ENCODE measurements at regions not wholly inside any gene's neighbourhood (a gene's known extent, or its start where the extent isn't known, plus 50 kb on each side); places are given as distances from the start of the nearest gene placed in this dataset.

DNA sequence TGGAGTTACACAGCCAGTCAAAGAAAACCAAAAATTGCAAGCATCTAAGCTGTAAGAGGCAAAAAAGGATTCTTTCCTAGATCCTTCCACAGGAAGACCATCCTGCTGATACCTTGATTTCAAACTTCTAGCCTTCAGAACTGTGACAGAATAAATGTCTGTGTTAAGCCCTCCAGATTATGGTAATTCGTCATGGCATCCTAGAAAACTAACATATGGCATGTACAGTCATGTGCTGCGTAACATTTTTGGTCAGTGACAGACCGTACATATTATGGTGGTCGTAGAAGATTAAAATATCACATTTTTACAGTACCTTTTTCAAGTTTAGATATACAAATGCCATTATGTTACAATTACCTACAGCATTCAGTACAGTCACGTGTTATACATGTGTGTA is 660.9 kb upstream of the LMO3 start:
- TF ChIP-seq CTCF (IDR thresholded peaks at IDR 0.05): no peak
- no peak for TF ChIP-seq POLR2A (IDR thresholded peaks at IDR 0.05)

All from right lobe of liver (tissue), 4 donors.